H1 (cell line): ENCODE measurements at regions not wholly inside any gene's neighbourhood (a gene's known extent, or its start where the extent isn't known, plus 50 kb on each side); places are given as distances from the start of the nearest gene placed in this dataset.

Source experiments
- CHD2 ChIP-seq: IDR thresholded peaks from 2 replicates; pipeline ENCODE4 v1.6.1; 2012; ENCODE audit warnings: low read length, improper control_type of control experiment
- CHD7 ChIP-seq: fragments of 300-600 bp; sonication (generic); IDR thresholded peaks from 2 replicates; pipeline ENCODE4 v1.7.1; 2012; ENCODE audit warnings: low read length, moderate library complexity, mild to moderate bottlenecking, inconsistent platforms; ENCODE audit not compliant: insufficient replicate concordance
- CTBP2 ChIP-seq: IDR thresholded peaks from 2 replicates; pipeline ENCODE4 v1.7.0; 2011; ENCODE audit warnings: borderline replicate concordance, mild to moderate bottlenecking, moderate library complexity, mixed read lengths, low read length; ENCODE audit not compliant: insufficient read depth, insufficient read length
- EGR1 ChIP-seq: IDR thresholded peaks from 2 replicates; pipeline ENCODE4 v1.6.1; 2011; ENCODE audit warnings: low read depth, low read length, borderline replicate concordance
- POLR2AphosphoS5 ChIP-seq: IDR thresholded peaks from 2 replicates; pipeline ENCODE4 v1.6.1; 2011; ENCODE audit warnings: low read depth, low read length
- RFX5 ChIP-seq: IDR thresholded peaks from 2 replicates; pipeline ENCODE4 v1.6.1; 2011; ENCODE audit warnings: low read depth, low read length, improper control_type of control experiment, borderline replicate concordance
- SAP30 ChIP-seq: fragments of 300-600 bp; sonication (generic); IDR thresholded peaks from 2 replicates; pipeline ENCODE4 v1.7.1; 2012; ENCODE audit warnings: low read length, moderate library complexity, mild to moderate bottlenecking, inconsistent platforms; ENCODE audit not compliant: insufficient read depth, insufficient replicate concordance
- SIX5 ChIP-seq: IDR thresholded peaks from 2 replicates; pipeline ENCODE4 v1.6.1; 2011; ENCODE audit warnings: mild to moderate bottlenecking, low read depth, low read length
- SP2 ChIP-seq: IDR thresholded peaks from 2 replicates; pipeline ENCODE4 v1.6.1; 2012; ENCODE audit warnings: mild to moderate bottlenecking, low read length, inconsistent platforms
- SRF ChIP-seq: IDR thresholded peaks from 2 replicates; pipeline ENCODE4 v1.6.1; 2011; ENCODE audit warnings: mild to moderate bottlenecking, low read depth, low read length, moderate library complexity
- TAF1 ChIP-seq: IDR thresholded peaks from 2 replicates; pipeline ENCODE4 v1.6.1; 2011; ENCODE audit warnings: mild to moderate bottlenecking, low read depth, low read length

DNA sequence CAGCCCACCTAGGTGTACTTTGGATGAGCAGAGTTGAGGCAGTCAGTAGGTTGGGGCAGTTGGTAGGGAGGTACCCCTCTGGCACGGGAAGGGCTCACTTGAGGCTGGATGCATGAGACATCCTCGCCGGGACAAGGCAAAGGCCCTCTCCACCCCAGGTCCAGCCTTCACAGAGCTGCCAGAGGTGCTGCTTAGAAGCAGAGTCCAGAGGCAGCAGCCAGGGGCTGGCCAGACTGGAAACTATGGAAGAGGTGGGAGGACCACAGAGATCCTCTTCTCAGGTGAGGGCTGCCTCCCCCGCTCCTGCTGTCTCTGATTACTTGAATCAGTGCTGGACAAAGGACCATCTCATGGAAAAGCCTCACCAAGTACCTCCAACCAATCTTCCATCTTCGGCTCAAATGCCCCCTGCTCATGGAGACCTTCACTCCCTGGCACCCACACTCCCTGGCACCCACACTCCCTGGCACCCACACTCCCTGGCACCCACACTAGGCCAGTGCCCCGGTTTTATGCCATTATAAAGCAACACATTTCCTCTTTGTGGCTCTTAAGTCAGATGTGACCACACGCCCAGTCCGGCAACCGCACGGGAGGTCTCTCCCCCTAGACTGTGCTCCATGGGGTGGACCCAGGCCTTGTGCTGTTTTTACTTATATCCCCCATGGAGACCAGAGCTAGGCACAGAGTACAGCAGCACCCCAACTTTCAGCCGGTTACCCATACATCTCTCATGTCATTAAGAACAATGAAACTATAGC lies 100.1 kb downstream of the YTHDF1 start (continued):
- TF ChIP-seq CHD7 = no peak
- no peak for TF ChIP-seq EGR1
- no peak for TF ChIP-seq RFX5
- TF ChIP-seq SIX5 = no peak
- no peak for TF ChIP-seq SRF
- TF ChIP-seq SAP30 = no peak
- TF ChIP-seq TAF1 = no peak
- no peak for TF ChIP-seq SP2
- TF ChIP-seq CHD2 = no peak
- TF ChIP-seq POLR2AphosphoS5 = no peak
- no peak for TF ChIP-seq CTBP2
